ENCODE measurements at regions not wholly inside any gene's neighbourhood (a gene's known extent, or its start where the extent isn't known, plus 50 kb on each side); places are given as distances from the start of the nearest gene placed in this dataset.

- TF ChIP-seq CTCF (IDR thresholded peaks at IDR 0.05; ENCODE audit: partially characterized antibody, unreplicated experiment) = no peak
- H3K4me1 Mint-ChIP-seq (ENCODE audit: low read depth, unreplicated experiment) = no peaks in the 10 kb centered on the region
- H3K9me3 Mint-ChIP-seq (ENCODE audit: unreplicated experiment) = no peaks in the 10 kb centered on the region
- DNase-seq = no peak
- H3K36me3 Mint-ChIP-seq (ENCODE audit: unreplicated experiment) = no peaks in the 10 kb centered on the region
- no peak overlapping the region for H3K4me3 Mint-ChIP-seq (ENCODE audit: unreplicated experiment)
- H3K27ac Mint-ChIP-seq (ENCODE audit: unreplicated experiment) = no peak overlapping the region
- no peaks in the 10 kb centered on the region for H3K27me3 Mint-ChIP-seq (ENCODE audit: unreplicated experiment)
These were observed 99.0 kb upstream of the HIVEP3 start for GRCh38 chr1:42017730-42018129.

GRCh38 chr1:42017259-42017658 lies 98.5 kb upstream of the HIVEP3 start:
- H3K4me3 Mint-ChIP-seq (ENCODE audit: unreplicated experiment) = no peak overlapping the region
- H3K27me3 Mint-ChIP-seq (ENCODE audit: unreplicated experiment) = no peaks in the 10 kb centered on the region
- DNase-seq = no peak
- H3K9me3 Mint-ChIP-seq (ENCODE audit: unreplicated experiment) = no peaks in the 10 kb centered on the region
- no peak overlapping the region for H3K27ac Mint-ChIP-seq (ENCODE audit: unreplicated experiment)
- no peaks in the 10 kb centered on the region for H3K4me1 Mint-ChIP-seq (ENCODE audit: low read depth, unreplicated experiment)
- TF ChIP-seq CTCF (IDR thresholded peaks at IDR 0.05; ENCODE audit: partially characterized antibody, unreplicated experiment) = no peak
- H3K36me3 Mint-ChIP-seq (ENCODE audit: unreplicated experiment) = no peaks in the 10 kb centered on the region

GRCh38 chr1:42014823-42015222 lies 96.1 kb upstream of the HIVEP3 start:
- H3K4me3 Mint-ChIP-seq (ENCODE audit: unreplicated experiment) = no peak overlapping the region
- DNase-seq = no peak
- H3K36me3 Mint-ChIP-seq (ENCODE audit: unreplicated experiment) = no peaks in the 10 kb centered on the region
- no peaks in the 10 kb centered on the region for H3K27me3 Mint-ChIP-seq (ENCODE audit: unreplicated experiment)
- H3K4me1 Mint-ChIP-seq (ENCODE audit: low read depth, unreplicated experiment) = no peaks in the 10 kb centered on the region
- H3K27ac Mint-ChIP-seq (ENCODE audit: unreplicated experiment) = no peak overlapping the region
- no peaks in the 10 kb centered on the region for H3K9me3 Mint-ChIP-seq (ENCODE audit: unreplicated experiment)
- no peak for TF ChIP-seq CTCF (IDR thresholded peaks at IDR 0.05; ENCODE audit: partially characterized antibody, unreplicated experiment)

GRCh38 chr1:42013881-42014470 lies 95.3 kb upstream of the HIVEP3 start:
- no peak overlapping the region for H3K4me3 Mint-ChIP-seq (ENCODE audit: unreplicated experiment)
- H3K27me3 Mint-ChIP-seq (ENCODE audit: unreplicated experiment) = no peaks in the 10 kb centered on the region
- no peaks in the 10 kb centered on the region for H3K36me3 Mint-ChIP-seq (ENCODE audit: unreplicated experiment)
- no peak overlapping the region for H3K27ac Mint-ChIP-seq (ENCODE audit: unreplicated experiment)
- DNase-seq = no peak
- no peaks in the 10 kb centered on the region for H3K9me3 Mint-ChIP-seq (ENCODE audit: unreplicated experiment)
- no peaks in the 10 kb centered on the region for H3K4me1 Mint-ChIP-seq (ENCODE audit: low read depth, unreplicated experiment)
- TF ChIP-seq CTCF (IDR thresholded peaks at IDR 0.05; ENCODE audit: partially characterized antibody, unreplicated experiment) = no peak

GRCh38 chr1:42012852-42013251 lies 94.1 kb upstream of the HIVEP3 start:
- H3K36me3 Mint-ChIP-seq (ENCODE audit: unreplicated experiment) = no peaks in the 10 kb centered on the region
- no peak for DNase-seq
- no peak for TF ChIP-seq CTCF (IDR thresholded peaks at IDR 0.05; ENCODE audit: partially characterized antibody, unreplicated experiment)
- no peaks in the 10 kb centered on the region for H3K4me1 Mint-ChIP-seq (ENCODE audit: low read depth, unreplicated experiment)
- no peaks in the 10 kb centered on the region for H3K9me3 Mint-ChIP-seq (ENCODE audit: unreplicated experiment)
- no peaks in the 10 kb centered on the region for H3K27me3 Mint-ChIP-seq (ENCODE audit: unreplicated experiment)
- H3K4me3 Mint-ChIP-seq (ENCODE audit: unreplicated experiment) = no peak overlapping the region
- no peak overlapping the region for H3K27ac Mint-ChIP-seq (ENCODE audit: unreplicated experiment)
